NT2/D1 (cell line): ENCODE measurements at regions not wholly inside any gene's neighbourhood (a gene's known extent, or its start where the extent isn't known, plus 50 kb on each side); places are given as distances from the start of the nearest gene placed in this dataset.

Experiments
- SUZ12 ChIP-seq: IDR thresholded peaks from 2 replicates; pipeline ENCODE4 v1.6.1; 2011; ENCODE audit not compliant: insufficient read length, insufficient read depth; ENCODE audit errors: extremely low read depth
- YY1 ChIP-seq: IDR thresholded peaks from 2 replicates; pipeline ENCODE4 v1.6.1; 2011; ENCODE audit not compliant: insufficient read length, insufficient read depth

- TF ChIP-seq SUZ12, result no peak
- no peak for TF ChIP-seq YY1
Observed at GRCh38 chr5:39829441-39829840, 404.7 kb upstream of the DAB2 start.
